Neural progenitor cell (in vitro differentiated cells): ENCODE measurements at regions not wholly inside any gene's neighbourhood (a gene's known extent, or its start where the extent isn't known, plus 50 kb on each side); places are given as distances from the start of the nearest gene placed in this dataset.
"Not testable (repeated sequence)": the region's sequence is repeated elsewhere in the genome, so short reads cannot be mapped to it uniquely, and the experiment has no call there.

Source experiments
- DNase-seq: peaks from one replicate; pipeline ENCODE4 v3.0.0-alpha.2; 2016; ENCODE audit warnings: low spot score
- H2AFZ ChIP-seq: fragments of 200-600 bp; sonication (generic); replicated peaks from 2 replicates; pipeline ENCODE4 v1.6.1; 2016; ENCODE audit warnings: antibody characterized with exemption
- H3F3A ChIP-seq: fragments of 200-600 bp; sonication (generic); 2 replicates; pipeline ENCODE4 v1.6.1; 2016; ENCODE audit warnings: antibody characterized with exemption, low read depth
- H3K27ac ChIP-seq: fragments of 200-600 bp; sonication (generic); 2 replicates; pipeline ENCODE4 v1.5.1; 2016; ENCODE audit warnings: mild to moderate bottlenecking
- H3K27me3 ChIP-seq: fragments of 200-600 bp; sonication (generic); 2 replicates; pipeline ENCODE4 v1.6.1; 2016; ENCODE audit warnings: mild to moderate bottlenecking, moderate library complexity
- H3K36me3 ChIP-seq: fragments of 200-600 bp; sonication (generic); 2 replicates; pipeline ENCODE4 v1.5.1; 2016
- H3K4me1 ChIP-seq: fragments of 200-600 bp; sonication (generic); 2 replicates; pipeline ENCODE4 v1.6.1; 2016; ENCODE audit warnings: mixed run types
- H3K4me2 ChIP-seq: fragments of 200-600 bp; sonication (generic); 2 replicates; pipeline ENCODE4 v1.6.1; 2016
- H3K4me3 ChIP-seq: fragments of 200-600 bp; sonication (generic); 2 replicates; pipeline ENCODE4 v1.5.1; 2016
- H3K79me2 ChIP-seq: fragments of 200-600 bp; sonication (generic); 2 replicates; pipeline ENCODE4 v1.6.1; 2016; ENCODE audit warnings: low read depth
- H3K9ac ChIP-seq: fragments of 200-600 bp; sonication (generic); 2 replicates; pipeline ENCODE4 v1.6.1; 2016
- H3K9me3 ChIP-seq: fragments of 200-600 bp; sonication (generic); 2 replicates; pipeline ENCODE4 v1.5.1; 2016; ENCODE audit warnings: low read depth
- H4K20me1 ChIP-seq: fragments of 200-600 bp; sonication (generic); 2 replicates; pipeline ENCODE4 v1.6.1; 2016; ENCODE audit warnings: low read depth
- H3K27ac Mint-ChIP-seq: 3 replicates; pipeline ENCODE4 v1.8.0; 2021; ENCODE audit warnings: mixed read lengths
- H3K27me3 Mint-ChIP-seq: 2 replicates; pipeline ENCODE4 v1.8.0; 2022; ENCODE audit warnings: low read depth, mild to moderate bottlenecking, inconsistent platforms, moderate library complexity, mixed read lengths; ENCODE audit not compliant: insufficient read depth
- H3K36me3 Mint-ChIP-seq: 3 replicates; pipeline ENCODE4 v1.8.0; 2021; ENCODE audit warnings: mixed read lengths
- H3K4me1 Mint-ChIP-seq: 3 replicates; pipeline ENCODE4 v1.8.0; 2021; ENCODE audit warnings: mixed read lengths
- H3K4me3 Mint-ChIP-seq: 3 replicates; pipeline ENCODE4 v1.8.0; 2021; ENCODE audit warnings: mild to moderate bottlenecking, moderate library complexity, mixed read lengths
- H3K9me3 Mint-ChIP-seq: 3 replicates; pipeline ENCODE4 v1.8.0; 2020; ENCODE audit warnings: mixed read lengths
- CTCF ChIP-seq: fragments of 200-600 bp; sonication (generic); IDR thresholded peaks from 2 replicates; pipeline ENCODE4 v1.5.1; 2017; ENCODE audit warnings: antibody characterized with exemption, mild to moderate bottlenecking
- EZH2 ChIP-seq: fragments of 200-600 bp; sonication (generic); IDR thresholded peaks from 2 replicates; pipeline ENCODE4 v1.6.1; 2017; ENCODE audit warnings: antibody characterized with exemption, mild to moderate bottlenecking, moderate library complexity
- EZH2phosphoT487 ChIP-seq: fragments of 200-600 bp; sonication (generic); IDR thresholded peaks from 2 replicates; pipeline ENCODE4 v1.6.1; 2017; ENCODE audit warnings: antibody characterized with exemption

- H3K36me3 ChIP-seq, result no peaks in the 10 kb centered on the region
- no peaks in the 10 kb centered on the region for H3K27me3 ChIP-seq
- H3K9ac ChIP-seq, result no peak overlapping the region
- H3K79me2 ChIP-seq, result no peaks in the 10 kb centered on the region
- no peak overlapping the region for H3K4me2 ChIP-seq
- H3F3A ChIP-seq, result no peaks in the 10 kb centered on the region
- H3K4me3 Mint-ChIP-seq, result no peak overlapping the region
- no peaks in the 10 kb centered on the region for H4K20me1 ChIP-seq
- H3K9me3 Mint-ChIP-seq, result no peaks in the 10 kb centered on the region
- no peak overlapping the region for H3K4me3 ChIP-seq
- H3K4me1 Mint-ChIP-seq, result no peaks in the 10 kb centered on the region
- H3K36me3 Mint-ChIP-seq, result no peaks in the 10 kb centered on the region
- no peak overlapping the region for H2AFZ ChIP-seq
- no peaks in the 10 kb centered on the region for H3K4me1 ChIP-seq
- H3K27ac ChIP-seq, result no peak overlapping the region
- no peak for DNase-seq
- H3K9me3 ChIP-seq, result no peaks in the 10 kb centered on the region
- TF ChIP-seq EZH2, result no peak
- TF ChIP-seq CTCF, result no peak
- no peak for TF ChIP-seq EZH2phosphoT487
- H3K27ac Mint-ChIP-seq, result no peak overlapping the region
- H3K27me3 Mint-ChIP-seq, result no peaks in the 10 kb centered on the region
Measured at GRCh38 chr12:17137396-17137795, 531.4 kb upstream of the LMO3 start.

- TF ChIP-seq EZH2 (no peak), EZH2phosphoT487 (no peak), CTCF (no peak)
- Histone ChIP-seq H3K79me2 (no peaks in the 10 kb centered on the region), H3K27ac (no peak overlapping the region), H2AFZ (no peak overlapping the region), H3K9me3 (no peaks in the 10 kb centered on the region), H3K36me3 (no peaks in the 10 kb centered on the region), H3K4me3 (no peak overlapping the region), H3K9ac (no peak overlapping the region), H3K4me1 (no peaks in the 10 kb centered on the region), H3K27me3 (no peaks in the 10 kb centered on the region), H3F3A (no peaks in the 10 kb centered on the region), H3K4me2 (no peak overlapping the region), H4K20me1 (no peaks in the 10 kb centered on the region)
- Mint-ChIP-seq H3K4me1 (no peaks in the 10 kb centered on the region), H3K36me3 (no peaks in the 10 kb centered on the region), H3K27ac (no peak overlapping the region), H3K9me3 (no peaks in the 10 kb centered on the region), H3K4me3 (no peak overlapping the region), H3K27me3 (no peaks in the 10 kb centered on the region)
- DNase-seq, result no peak
Measured at GRCh38 chr12:17134315-17134714, 528.4 kb upstream of the LMO3 start.

- Histone ChIP-seq H3F3A (no peaks in the 10 kb centered on the region), H3K36me3 (no peaks in the 10 kb centered on the region), H3K4me2 (no peak overlapping the region), H3K27me3 (no peaks in the 10 kb centered on the region), H3K9me3 (no peaks in the 10 kb centered on the region), H3K4me3 (no peak overlapping the region), H3K4me1 (no peaks in the 10 kb centered on the region), H3K79me2 (no peaks in the 10 kb centered on the region), H2AFZ (no peak overlapping the region), H4K20me1 (no peaks in the 10 kb centered on the region), H3K9ac (no peak overlapping the region), H3K27ac (no peak overlapping the region)
- TF ChIP-seq CTCF, result no peak
- TF ChIP-seq EZH2phosphoT487, result no peak
- no peak for TF ChIP-seq EZH2
- H3K4me1 Mint-ChIP-seq, result no peaks in the 10 kb centered on the region
- no peak overlapping the region for H3K4me3 Mint-ChIP-seq
- no peaks in the 10 kb centered on the region for H3K9me3 Mint-ChIP-seq
- no peak for DNase-seq
- H3K27ac Mint-ChIP-seq, result no peak overlapping the region
- H3K36me3 Mint-ChIP-seq, result no peaks in the 10 kb centered on the region
- H3K27me3 Mint-ChIP-seq, result no peaks in the 10 kb centered on the region
Measured at GRCh38 chr12:17132336-17132735, 526.4 kb upstream of the LMO3 start.

GRCh38 chr12:17116538-17116937, 510.6 kb upstream of the LMO3 start:
- H3K36me3 Mint-ChIP-seq, H2AFZ ChIP-seq, H3K27me3 ChIP-seq, H3K27me3 Mint-ChIP-seq, H3K36me3 ChIP-seq, H3K4me3 ChIP-seq, H3K27ac Mint-ChIP-seq, H3F3A ChIP-seq, H3K9me3 Mint-ChIP-seq, H3K4me1 Mint-ChIP-seq, H3K9me3 ChIP-seq, H3K9ac ChIP-seq, H3K4me3 Mint-ChIP-seq, H4K20me1 ChIP-seq, H3K27ac ChIP-seq, H3K4me2 ChIP-seq, DNase-seq, H3K4me1 ChIP-seq, H3K79me2 ChIP-seq: not testable (repeated sequence)
